ENCODE measurements at regions not wholly inside any gene's neighbourhood (a gene's known extent, or its start where the extent isn't known, plus 50 kb on each side); places are given as distances from the start of the nearest gene placed in this dataset.

- no peaks in the 10 kb centered on the region for H3K27me3 ChIP-seq (ENCODE audit: insufficient read depth, low read depth)
- H3K9me3 ChIP-seq (ENCODE audit: insufficient read depth, low read depth) = 0 out of 2 replicates have a peak, but pooled peaks cover 6% of the 10 kb centered on the region
- ChIA-PET POLR2A (ENCODE audit: unreplicated experiment) (no interaction called here), CTCF (interaction anchor here (1.5 kb wide), 1 partner anchor 664 kb away, joined by 3 read pairs; no protein-coding TSS in a partner anchor)
- peak; percentile 34; the same call in 1 of the 2 replicates for TF ChIP-seq CTCF (conservative IDR thresholded peaks at IDR 0.05)
- TF ChIP-seq EZH2 (IDR thresholded peaks at IDR 0.05; ENCODE audit: low read depth) = no peak
- H2AFZ ChIP-seq = no peak overlapping the region
- intact Hi-C loops (cut with micrococcal nuclease; ENCODE audit: unreplicated experiment) = loop anchor here (10.0 kb wide), 1 partner anchor 121 kb away; no protein-coding TSS in a partner anchor
- peak; percentile 60 to 83 for DNase-seq
- no peak overlapping the region for H3K4me3 ChIP-seq
- no TSS peak for BruUV-seq (replicated peaks)
- 0 out of 2 replicates have a peak, but pooled peaks cover 5% of the 10 kb centered on the region for H3K4me1 ChIP-seq (replicated peaks; ENCODE audit: insufficient read depth)
- 0 out of 2 replicates have a peak overlapping the region, but pooled peaks have one; percentile 1 for H3K4me2 ChIP-seq
- H3K36me3 ChIP-seq (ENCODE audit: low read depth) = no peaks in the 10 kb centered on the region
- no peaks in the 10 kb centered on the region for H4K20me1 ChIP-seq (ENCODE audit: insufficient read depth)
- peaks cover 5% of the 10 kb centered on the region; the same call in 1 of the 2 replicates for H3F3A ChIP-seq (ENCODE audit: insufficient read depth, low read depth)
- H3K79me2 ChIP-seq (ENCODE audit: low read depth) = no peaks in the 10 kb centered on the region
- no peaks in the 10 kb centered on the region; the same call in 1 of the 2 replicates for H3K9me2 ChIP-seq (ENCODE audit: insufficient read depth)
- H3K27ac ChIP-seq = 0 out of 2 replicates have a peak overlapping the region, but pooled peaks have one; percentile 6
Observed at GRCh38 chr5:130773813-130774212, 391.2 kb downstream of the HINT1 start.

GRCh38 chr5:130762031-130762430 is 403.0 kb downstream of the HINT1 start:
- ChIA-PET CTCF (no interaction called here), POLR2A (ENCODE audit: unreplicated experiment) (no interaction called here)
- Histone ChIP-seq H3K4me2 (no peak overlapping the region), H3K36me3 (ENCODE audit: low read depth) (no peaks in the 10 kb centered on the region), H3F3A (ENCODE audit: insufficient read depth, low read depth) (no peaks in the 10 kb centered on the region), H3K9me2 (ENCODE audit: insufficient read depth) (no peaks in the 10 kb centered on the region), H3K27ac (no peak overlapping the region), H2AFZ (no peak overlapping the region), H3K27me3 (ENCODE audit: insufficient read depth, low read depth) (no peaks in the 10 kb centered on the region), H3K79me2 (ENCODE audit: low read depth) (no peaks in the 10 kb centered on the region), H3K9me3 (ENCODE audit: insufficient read depth, low read depth) (no peaks in the 10 kb centered on the region), H4K20me1 (ENCODE audit: insufficient read depth) (no peaks in the 10 kb centered on the region), H3K4me3 (no peak overlapping the region), H3K4me1 (replicated peaks; ENCODE audit: insufficient read depth) (no peaks in the 10 kb centered on the region)
- intact Hi-C loops (cut with micrococcal nuclease; ENCODE audit: unreplicated experiment) = no loop called here
- BruUV-seq (replicated peaks) = no TSS peak
- no peak for TF ChIP-seq CTCF (conservative IDR thresholded peaks at IDR 0.05)
- no peak for TF ChIP-seq EZH2 (IDR thresholded peaks at IDR 0.05; ENCODE audit: low read depth)
- no peak for DNase-seq

GRCh38 chr5:130759061-130759460 is 406.0 kb downstream of the HINT1 start:
- H3K4me2 ChIP-seq = no peak overlapping the region
- H3F3A ChIP-seq (ENCODE audit: insufficient read depth, low read depth) = no peaks in the 10 kb centered on the region
- H3K27ac ChIP-seq = no peak overlapping the region
- ChIA-PET CTCF (no interaction called here), POLR2A (ENCODE audit: unreplicated experiment) (no interaction called here)
- TF ChIP-seq EZH2 (IDR thresholded peaks at IDR 0.05; ENCODE audit: low read depth) (no peak), CTCF (conservative IDR thresholded peaks at IDR 0.05) (no peak)
- H3K4me1 ChIP-seq (replicated peaks; ENCODE audit: insufficient read depth) = no peaks in the 10 kb centered on the region
- H4K20me1 ChIP-seq (ENCODE audit: insufficient read depth) = no peaks in the 10 kb centered on the region
- no peaks in the 10 kb centered on the region for H3K27me3 ChIP-seq (ENCODE audit: insufficient read depth, low read depth)
- no peak overlapping the region for H3K4me3 ChIP-seq
- H3K36me3 ChIP-seq (ENCODE audit: low read depth) = no peaks in the 10 kb centered on the region
- no TSS peak for BruUV-seq (replicated peaks)
- intact Hi-C loops (cut with micrococcal nuclease; ENCODE audit: unreplicated experiment) = no loop called here
- H2AFZ ChIP-seq = no peak overlapping the region
- no peak for DNase-seq
- no peaks in the 10 kb centered on the region for H3K79me2 ChIP-seq (ENCODE audit: low read depth)
- no peaks in the 10 kb centered on the region for H3K9me2 ChIP-seq (ENCODE audit: insufficient read depth)
- H3K9me3 ChIP-seq (ENCODE audit: insufficient read depth, low read depth) = no peaks in the 10 kb centered on the region
